ENCODE measurements at regions not wholly inside any gene's neighbourhood (a gene's known extent, or its start where the extent isn't known, plus 50 kb on each side); places are given as distances from the start of the nearest gene placed in this dataset.
"Not testable (repeated sequence)": the region's sequence is repeated elsewhere in the genome, so short reads cannot be mapped to it uniquely, and the experiment has no call there.

GRCh38 chr14:43449291-43449690 is 1057.8 kb downstream of the FSCB start:
- Histone ChIP-seq H3K9ac (ENCODE audit: low read depth, low read length) (no peak overlapping the region), H3K9me3 (ENCODE audit: control insufficient read depth, insufficient read depth, low read length) (peaks cover 3% of the 10 kb centered on the region; the same call in 1 of the 2 replicates), H3K27me3 (ENCODE audit: control insufficient read depth, insufficient read depth, low read length) (no peaks in the 10 kb centered on the region), H3K4me3 (ENCODE audit: low read depth, low read length) (no peak overlapping the region), H3K4me1 (ENCODE audit: control insufficient read depth, insufficient read depth, low read length) (no peaks in the 10 kb centered on the region), H3K27ac (ENCODE audit: low read depth, low read length) (no peak overlapping the region), H3K36me3 (ENCODE audit: control insufficient read depth, insufficient read depth, low read length) (no peaks in the 10 kb centered on the region)

- H3K27me3 ChIP-seq (ENCODE audit: control insufficient read depth, insufficient read depth, low read length) = no peaks in the 10 kb centered on the region
- H3K4me1 ChIP-seq (ENCODE audit: control insufficient read depth, insufficient read depth, low read length) = no peaks in the 10 kb centered on the region
- no peaks in the 10 kb centered on the region for H3K9me3 ChIP-seq (ENCODE audit: control insufficient read depth, insufficient read depth, low read length)
- H3K36me3 ChIP-seq (ENCODE audit: control insufficient read depth, insufficient read depth, low read length) = no peaks in the 10 kb centered on the region
- H3K4me3 ChIP-seq (ENCODE audit: low read depth, low read length) = no peak overlapping the region
- no peak overlapping the region for H3K27ac ChIP-seq (ENCODE audit: low read depth, low read length)
- H3K9ac ChIP-seq (ENCODE audit: low read depth, low read length) = no peak overlapping the region
Measured at GRCh38 chr14:43438056-43438455, 1069.0 kb downstream of the FSCB start.

DNA sequence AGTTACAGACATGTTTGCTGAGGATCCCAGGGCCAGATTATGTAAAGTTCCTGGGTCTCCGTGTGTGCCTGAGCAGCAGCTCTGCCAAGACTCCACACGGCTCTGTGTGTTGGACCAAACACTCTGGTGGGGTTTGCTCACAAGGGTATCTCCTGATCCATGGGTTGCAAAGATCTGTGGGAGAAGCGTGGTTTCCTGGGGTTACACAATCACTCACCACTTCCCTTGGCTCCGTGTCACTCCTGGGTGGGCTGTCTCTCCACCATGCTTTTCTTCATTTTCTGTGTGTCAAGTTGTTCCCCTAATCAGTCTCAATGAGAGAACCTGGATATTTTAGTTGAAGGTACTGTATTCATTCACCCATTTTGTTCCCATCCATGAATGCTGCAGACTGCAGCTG is 1088.8 kb downstream of the FSCB start:
- no peaks in the 10 kb centered on the region for H3K27me3 ChIP-seq (ENCODE audit: control insufficient read depth, insufficient read depth, low read length)
- H3K9ac ChIP-seq (ENCODE audit: low read depth, low read length) = no peak overlapping the region
- H3K36me3 ChIP-seq (ENCODE audit: control insufficient read depth, insufficient read depth, low read length) = no peaks in the 10 kb centered on the region
- no peaks in the 10 kb centered on the region for H3K9me3 ChIP-seq (ENCODE audit: control insufficient read depth, insufficient read depth, low read length)
- no peak overlapping the region for H3K27ac ChIP-seq (ENCODE audit: low read depth, low read length)
- no peak overlapping the region for H3K4me3 ChIP-seq (ENCODE audit: low read depth, low read length)
- no peaks in the 10 kb centered on the region for H3K4me1 ChIP-seq (ENCODE audit: control insufficient read depth, insufficient read depth, low read length)

DNA sequence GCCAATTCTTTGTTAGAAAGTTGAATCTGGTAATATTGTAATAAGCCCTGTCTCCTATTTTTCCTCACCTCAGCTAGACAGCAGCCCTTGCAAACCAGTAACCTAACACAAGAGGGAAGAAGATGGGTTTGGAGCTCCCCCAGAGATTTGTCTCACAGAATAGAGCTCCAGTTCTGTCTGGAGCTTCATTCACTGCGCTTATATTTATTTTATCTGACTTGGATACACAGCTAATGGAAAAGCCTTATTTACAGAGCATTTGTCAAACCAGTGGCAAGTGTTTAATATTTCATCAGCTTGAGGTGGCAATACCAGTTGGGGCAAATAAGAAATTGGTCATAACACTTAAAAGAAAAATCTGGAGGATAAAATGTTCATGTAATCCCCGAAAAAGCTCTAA is 1094.0 kb downstream of the FSCB start:
- Histone ChIP-seq H3K27ac (ENCODE audit: low read depth, low read length) (no peak overlapping the region), H3K9me3 (ENCODE audit: control insufficient read depth, insufficient read depth, low read length) (no peaks in the 10 kb centered on the region), H3K4me3 (ENCODE audit: low read depth, low read length) (no peak overlapping the region), H3K36me3 (ENCODE audit: control insufficient read depth, insufficient read depth, low read length) (no peaks in the 10 kb centered on the region), H3K4me1 (ENCODE audit: control insufficient read depth, insufficient read depth, low read length) (no peaks in the 10 kb centered on the region), H3K9ac (ENCODE audit: low read depth, low read length) (no peak overlapping the region), H3K27me3 (ENCODE audit: control insufficient read depth, insufficient read depth, low read length) (no peaks in the 10 kb centered on the region)

- H3K9me3 ChIP-seq (ENCODE audit: control insufficient read depth, insufficient read depth, low read length) = no peaks in the 10 kb centered on the region
- no peak overlapping the region for H3K27ac ChIP-seq (ENCODE audit: low read depth, low read length)
- H3K36me3 ChIP-seq (ENCODE audit: control insufficient read depth, insufficient read depth, low read length) = no peaks in the 10 kb centered on the region
- H3K4me1 ChIP-seq (ENCODE audit: control insufficient read depth, insufficient read depth, low read length) = no peaks in the 10 kb centered on the region
- no peak overlapping the region for H3K4me3 ChIP-seq (ENCODE audit: low read depth, low read length)
- no peaks in the 10 kb centered on the region for H3K27me3 ChIP-seq (ENCODE audit: control insufficient read depth, insufficient read depth, low read length)
- H3K9ac ChIP-seq (ENCODE audit: low read depth, low read length) = no peak overlapping the region
Measured at GRCh38 chr14:43411841-43412240, 1095.2 kb downstream of the FSCB start.

- Histone ChIP-seq H3K36me3 (ENCODE audit: control insufficient read depth, insufficient read depth, low read length) (no peaks in the 10 kb centered on the region), H3K9ac (ENCODE audit: low read depth, low read length) (no peak overlapping the region), H3K27ac (ENCODE audit: low read depth, low read length) (no peak overlapping the region), H3K27me3 (ENCODE audit: control insufficient read depth, insufficient read depth, low read length) (no peaks in the 10 kb centered on the region), H3K4me1 (ENCODE audit: control insufficient read depth, insufficient read depth, low read length) (no peaks in the 10 kb centered on the region), H3K4me3 (ENCODE audit: low read depth, low read length) (no peak overlapping the region), H3K9me3 (ENCODE audit: control insufficient read depth, insufficient read depth, low read length) (no peaks in the 10 kb centered on the region)
Measured at GRCh38 chr14:43410631-43411030, 1096.5 kb downstream of the FSCB start.

GRCh38 chr14:43408472-43408871 is 1098.6 kb downstream of the FSCB start:
- no peak overlapping the region for H3K27ac ChIP-seq (ENCODE audit: low read depth, low read length)

DNA sequence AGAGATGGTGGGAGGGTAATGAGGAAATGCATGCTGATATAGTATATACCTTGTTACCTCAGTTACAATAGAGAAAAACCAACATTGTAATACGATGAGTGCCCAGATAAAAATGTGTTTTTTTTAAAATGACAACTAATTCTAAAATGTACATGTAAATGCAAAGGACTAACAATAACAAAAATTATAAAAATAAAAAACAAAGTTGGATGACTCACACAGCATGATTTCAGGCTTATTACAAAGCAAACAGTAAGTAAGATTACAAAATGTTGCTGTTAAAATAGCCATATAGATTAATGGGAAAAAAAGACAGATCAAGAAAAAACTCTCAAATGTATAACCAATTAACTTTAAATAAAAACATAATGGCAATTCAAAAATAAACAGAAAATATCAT is 1099.4 kb downstream of the FSCB start:
- no peaks in the 10 kb centered on the region for H3K27me3 ChIP-seq (ENCODE audit: control insufficient read depth, insufficient read depth, low read length)
- no peaks in the 10 kb centered on the region for H3K4me1 ChIP-seq (ENCODE audit: control insufficient read depth, insufficient read depth, low read length)
- no peaks in the 10 kb centered on the region for H3K36me3 ChIP-seq (ENCODE audit: control insufficient read depth, insufficient read depth, low read length)
- no peak overlapping the region for H3K9ac ChIP-seq (ENCODE audit: low read depth, low read length)
- no peak overlapping the region for H3K4me3 ChIP-seq (ENCODE audit: low read depth, low read length)
- no peak overlapping the region for H3K27ac ChIP-seq (ENCODE audit: low read depth, low read length)
- H3K9me3 ChIP-seq (ENCODE audit: control insufficient read depth, insufficient read depth, low read length) = no peaks in the 10 kb centered on the region

More at GRCh38 chr14:43408472-43408871, 1098.6 kb downstream of the FSCB start:
- no peak overlapping the region for H3K4me3 ChIP-seq (ENCODE audit: low read depth, low read length)
- no peaks in the 10 kb centered on the region for H3K4me1 ChIP-seq (ENCODE audit: control insufficient read depth, insufficient read depth, low read length)
- H3K9ac ChIP-seq (ENCODE audit: low read depth, low read length) = no peak overlapping the region
- no peaks in the 10 kb centered on the region for H3K36me3 ChIP-seq (ENCODE audit: control insufficient read depth, insufficient read depth, low read length)
- H3K27me3 ChIP-seq (ENCODE audit: control insufficient read depth, insufficient read depth, low read length) = no peaks in the 10 kb centered on the region
- no peaks in the 10 kb centered on the region for H3K9me3 ChIP-seq (ENCODE audit: control insufficient read depth, insufficient read depth, low read length)

DNA sequence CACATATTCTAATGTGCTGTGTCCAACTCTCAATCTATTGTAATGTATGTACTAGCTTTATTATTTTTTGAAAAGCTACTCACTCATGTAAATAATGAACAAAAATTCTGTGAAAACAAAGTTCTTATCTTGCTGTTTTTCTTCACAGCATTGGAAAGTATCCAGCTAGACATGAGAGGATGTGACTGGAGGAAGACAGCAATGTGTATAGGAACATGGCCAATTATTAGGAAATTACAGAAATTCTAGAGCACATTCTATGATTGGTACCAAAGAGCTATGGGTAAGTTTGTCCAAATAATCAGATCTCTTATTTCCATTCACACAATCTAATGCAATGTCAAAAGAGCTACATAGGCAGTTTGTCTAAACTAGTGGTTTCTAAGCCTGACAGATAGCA is 1100.2 kb downstream of the FSCB start:
- Histone ChIP-seq H3K9me3 (ENCODE audit: control insufficient read depth, insufficient read depth, low read length) (no peaks in the 10 kb centered on the region), H3K4me1 (ENCODE audit: control insufficient read depth, insufficient read depth, low read length) (no peaks in the 10 kb centered on the region), H3K27ac (ENCODE audit: low read depth, low read length) (no peak overlapping the region), H3K27me3 (ENCODE audit: control insufficient read depth, insufficient read depth, low read length) (no peaks in the 10 kb centered on the region), H3K4me3 (ENCODE audit: low read depth, low read length) (no peak overlapping the region), H3K36me3 (ENCODE audit: control insufficient read depth, insufficient read depth, low read length) (no peaks in the 10 kb centered on the region), H3K9ac (ENCODE audit: low read depth, low read length) (no peak overlapping the region)

DNA sequence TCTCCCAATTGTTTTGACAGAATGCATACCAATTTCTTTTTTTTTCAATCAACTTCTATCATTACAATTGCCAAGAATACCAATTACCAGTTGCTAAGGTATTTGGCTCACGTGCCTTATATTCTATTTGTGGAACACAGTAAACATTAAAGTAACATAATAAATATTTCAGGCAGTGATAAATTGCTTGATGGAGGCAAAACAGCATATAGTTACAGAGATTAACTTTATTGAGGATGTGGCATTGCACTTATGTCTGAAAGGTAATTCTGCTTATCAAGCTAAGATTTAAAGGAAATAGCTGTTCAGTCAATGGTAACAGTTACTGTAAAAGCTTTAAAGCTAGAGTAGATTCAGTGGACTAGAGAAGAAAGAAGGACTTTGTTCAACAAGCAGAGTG is 1107.8 kb downstream of the FSCB start:
- Histone ChIP-seq H3K27ac (ENCODE audit: low read depth, low read length) (no peak overlapping the region), H3K4me3 (ENCODE audit: low read depth, low read length) (no peak overlapping the region), H3K4me1 (ENCODE audit: control insufficient read depth, insufficient read depth, low read length) (no peaks in the 10 kb centered on the region), H3K9ac (ENCODE audit: low read depth, low read length) (no peak overlapping the region), H3K36me3 (ENCODE audit: control insufficient read depth, insufficient read depth, low read length) (no peaks in the 10 kb centered on the region), H3K27me3 (ENCODE audit: control insufficient read depth, insufficient read depth, low read length) (no peaks in the 10 kb centered on the region), H3K9me3 (ENCODE audit: control insufficient read depth, insufficient read depth, low read length) (no peaks in the 10 kb centered on the region)

GRCh38 chr14:43370565-43370896 is 1136.6 kb downstream of the FSCB start:
- not testable (repeated sequence) for H3K27ac ChIP-seq (ENCODE audit: low read depth, low read length); H3K9me3 ChIP-seq (ENCODE audit: control insufficient read depth, insufficient read depth, low read length); H3K36me3 ChIP-seq (ENCODE audit: control insufficient read depth, insufficient read depth, low read length); H3K9ac ChIP-seq (ENCODE audit: low read depth, low read length); H3K4me1 ChIP-seq (ENCODE audit: control insufficient read depth, insufficient read depth, low read length); H3K27me3 ChIP-seq (ENCODE audit: control insufficient read depth, insufficient read depth, low read length); H3K4me3 ChIP-seq (ENCODE audit: low read depth, low read length)

Data from HUES48 (cell line).